H1 (cell line): ENCODE measurements at regions not wholly inside any gene's neighbourhood (a gene's known extent, or its start where the extent isn't known, plus 50 kb on each side); places are given as distances from the start of the nearest gene placed in this dataset.

ENCODE experiments used
- CTCF ChIP-seq, 3 experiments: IDR thresholded peaks; 1 replicate in 2 of 3; 2 replicates in 1 of 3; pipeline versions ENCODE4 v1.5.1 to v1.6.1; 2011; ENCODE audit warnings: low read length in 3 of 3, mild to moderate bottlenecking in 3 of 3, inconsistent platforms in 2 of 3, low read depth in 1 of 3, moderate library complexity in 1 of 3; ENCODE audit not compliant: insufficient read depth in 1 of 3; ENCODE audit errors: control extremely low read depth in 1 of 3
- GTF2F1 ChIP-seq: IDR thresholded peaks from 2 replicates; pipeline ENCODE4 v1.6.1; 2012; ENCODE audit warnings: low read depth, low read length, improper control_type of control experiment, borderline replicate concordance
- KDM1A ChIP-seq: fragments of 200-600, 300-600 bp; sonication (generic); IDR thresholded peaks from 2 replicates; pipeline ENCODE4 v1.7.1; 2016; ENCODE audit warnings: mild to moderate bottlenecking, low read length, borderline replicate concordance
- MAX ChIP-seq: IDR thresholded peaks from 2 replicates; pipeline ENCODE4 v1.6.1; 2012; ENCODE audit warnings: inconsistent platforms
- POLR2A ChIP-seq, 2 experiments: IDR thresholded peaks; 1 replicate in 1 of 2; 2 replicates in 1 of 2; pipeline ENCODE4 v1.6.1; 2011; ENCODE audit warnings: low read depth in 2 of 2, low read length in 2 of 2, mild to moderate bottlenecking in 2 of 2; ENCODE audit errors: control extremely low read depth in 1 of 2
- POLR2AphosphoS5 ChIP-seq: IDR thresholded peaks from 2 replicates; pipeline ENCODE4 v1.6.1; 2011; ENCODE audit warnings: low read depth, low read length
- SIN3A ChIP-seq, 2 experiments: IDR thresholded peaks in 1 of 2; conservative IDR thresholded peaks in 1 of 2; 2 replicates each; pipeline ENCODE4 v1.6.1; 2011 to 2012; ENCODE audit warnings: low read length in 2 of 2, improper control_type of control experiment in 1 of 2, low read depth in 1 of 2, mild to moderate bottlenecking in 1 of 2

- no peak for TF ChIP-seq GTF2F1
- TF ChIP-seq CTCF (IDR thresholded peaks at IDR 0.05; ENCODE audit: control extremely low read depth in 1 of 3, insufficient read depth in 1 of 3, low read depth in 1 of 3, low read length in 3 of 3): no peak
- no peak for TF ChIP-seq POLR2A (IDR thresholded peaks at IDR 0.05; ENCODE audit: control extremely low read depth in 1 of 2, low read depth in 2 of 2, low read length in 2 of 2)
- no peak for TF ChIP-seq SIN3A (conservative IDR thresholded peaks at IDR 0.05 in 1 of 2, IDR thresholded peaks at IDR 0.05 in 1 of 2; ENCODE audit: low read depth in 1 of 2, low read length in 2 of 2)
- no peak for TF ChIP-seq MAX
- no peak for TF ChIP-seq POLR2AphosphoS5
- no peak for TF ChIP-seq KDM1A
These were observed 387.8 kb downstream of the OMA1 start for GRCh38 chr1:58158506-58159433.
